CD4-positive, alpha-beta T cell (primary cell): ENCODE measurements at regions not wholly inside any gene's neighbourhood (a gene's known extent, or its start where the extent isn't known, plus 50 kb on each side); places are given as distances from the start of the nearest gene placed in this dataset.

ENCODE experiments used
- ATAC-seq: fragments of 200-7000 bp; cut with Tn5 transposase; one replicate; pipeline ENCODE4 v1.10.0; 2022; ENCODE audit warnings: mild to moderate bottlenecking; ENCODE audit not compliant: poor library complexity
- CTCF ChIA-PET: fragments of 350-600 bp; sonication (Branson Sonifier 250); formaldehyde crosslinking; loops from one replicate; lab custom pipeline; 2021; ENCODE audit warnings: antibody characterized with exemption, inconsistent platforms; lab: Charles Lee
- POLR2A ChIA-PET: fragments of 350-600 bp; sonication (Branson Sonifier 250); formaldehyde crosslinking; loops from one replicate; lab custom pipeline; 2021; ENCODE audit warnings: antibody characterized with exemption, inconsistent platforms; lab: Charles Lee
- DNase-seq, 14 experiments: peaks; one replicate each; pipeline ENCODE4 v3.0.0-alpha.2; 2013 to 2020; ENCODE audit warnings: mixed read lengths in 2 of 14
- H3K27ac ChIP-seq, 2 donors: one replicate each; pipeline versions ENCODE4 v1.5.1 to v1.7.0; 2013; ENCODE audit warnings: low read length in 2 of 2, low read depth in 1 of 2, mild to moderate bottlenecking in 1 of 2
- H3K27me3 ChIP-seq, 2 experiments: 1 replicate in 1 of 2; 2 replicates in 1 of 2; pipeline versions ENCODE4 v1.6.1 to v1.7.0; 2013; ENCODE audit warnings: low read length in 2 of 2, control low read depth in 1 of 2, mild to moderate bottlenecking in 1 of 2, moderate library complexity in 1 of 2; ENCODE audit not compliant: insufficient read depth in 2 of 2, control insufficient read depth in 1 of 2
- H3K36me3 ChIP-seq: one replicate; pipeline ENCODE4 v1.6.1; 2013; ENCODE audit warnings: low read length, control low read depth; ENCODE audit not compliant: insufficient read depth
- H3K4me1 ChIP-seq: one replicate; pipeline ENCODE4 v1.6.1; 2013; ENCODE audit warnings: low read length, control low read depth; ENCODE audit not compliant: insufficient read depth
- H3K4me3 ChIP-seq: one replicate; pipeline ENCODE4 v1.5.1; 2013; ENCODE audit warnings: mild to moderate bottlenecking, low read length, moderate library complexity
- H3K9me3 ChIP-seq, 2 experiments: 1 replicate in 1 of 2; 2 replicates in 1 of 2; pipeline versions ENCODE4 v1.6.1 to v1.7.0; 2013; ENCODE audit warnings: low read length in 2 of 2, mild to moderate bottlenecking in 2 of 2, control low read depth in 1 of 2, moderate library complexity in 1 of 2; ENCODE audit not compliant: control insufficient read depth in 1 of 2, insufficient read depth in 1 of 2
- H3K27ac Mint-ChIP-seq: one replicate; pipeline ENCODE4 v1.8.0; 2020; ENCODE audit warnings: mixed read lengths
- H3K27me3 Mint-ChIP-seq: one replicate; pipeline ENCODE4 v1.8.0; 2021; ENCODE audit warnings: mixed read lengths
- H3K36me3 Mint-ChIP-seq: one replicate; pipeline ENCODE4 v1.8.0; 2021; ENCODE audit warnings: low read depth, mixed read lengths
- H3K4me1 Mint-ChIP-seq: one replicate; pipeline ENCODE4 v1.8.0; 2021; ENCODE audit warnings: low read depth, mixed read lengths
- H3K4me3 Mint-ChIP-seq: one replicate; pipeline ENCODE4 v1.8.0; 2020; ENCODE audit warnings: mild to moderate bottlenecking, mixed read lengths
- H3K9me3 Mint-ChIP-seq: one replicate; pipeline ENCODE4 v1.8.0; 2020; ENCODE audit warnings: mixed read lengths
- CTCF ChIP-seq: fragments of 200-600 bp; IDR thresholded peaks from one replicate; pipeline ENCODE4 v1.8.0; 2022; ENCODE audit warnings: antibody characterized with exemption, mild to moderate bottlenecking
- intact Hi-C, 2 experiments: fragments of 100-400 bp; cut with DNase I in 1 of 2; cut with micrococcal nuclease in 1 of 2; formaldehyde crosslinking; loops; one replicate each; pipeline versions ENCODE4 v1.15.1 to v1.9.0; 2023 to 2025; cut with DNase I, micrococcal nuclease

- peaks cover 31% of the 10 kb centered on the region for H3K27me3 Mint-ChIP-seq
- Histone ChIP-seq H3K4me3 (no peak overlapping the region), H3K27me3 (peaks cover 0 to 2% of the 10 kb centered on the region in 2 experiments), H3K27ac (no peak overlapping the region), H3K9me3 (peaks cover 0 to 6% of the 10 kb centered on the region in 2 experiments), H3K4me1 (no peaks in the 10 kb centered on the region), H3K36me3 (no peaks in the 10 kb centered on the region)
- POLR2A ChIA-PET: no interaction called here
- H3K4me3 Mint-ChIP-seq: no peak overlapping the region
- TF ChIP-seq CTCF: no peak
- ATAC-seq (no peak), DNase-seq (no peak)
- H3K27ac Mint-ChIP-seq: no peak overlapping the region
- no peaks in the 10 kb centered on the region for H3K9me3 Mint-ChIP-seq
- intact Hi-C loops: no loop called here
- no peaks in the 10 kb centered on the region for H3K36me3 Mint-ChIP-seq
- CTCF ChIA-PET: no interaction called here
- H3K4me1 Mint-ChIP-seq: no peaks in the 10 kb centered on the region
These were observed 156.2 kb upstream of the LYZL1 start for GRCh38 chr10:29132551-29133111.

- no peaks in the 10 kb centered on the region for H3K4me1 ChIP-seq
- CTCF ChIA-PET: no interaction called here
- H3K27ac Mint-ChIP-seq: no peak overlapping the region
- H3K4me3 Mint-ChIP-seq: no peak overlapping the region
- H3K27me3 ChIP-seq: peaks cover 0 to under 1% of the 10 kb centered on the region in 2 experiments
- POLR2A ChIA-PET: no interaction called here
- H3K36me3 ChIP-seq: no peaks in the 10 kb centered on the region
- no peaks in the 10 kb centered on the region for H3K36me3 Mint-ChIP-seq
- no peak overlapping the region for H3K27ac ChIP-seq
- DNase-seq (no peak), ATAC-seq (no peak)
- H3K9me3 Mint-ChIP-seq: peaks cover 3% of the 10 kb centered on the region
- no peaks in the 10 kb centered on the region for H3K4me1 Mint-ChIP-seq
- H3K27me3 Mint-ChIP-seq: peaks cover 29% of the 10 kb centered on the region
- H3K4me3 ChIP-seq: no peak overlapping the region
- peaks cover 0 to 6% of the 10 kb centered on the region in 2 experiments for H3K9me3 ChIP-seq
- intact Hi-C loops: no loop called here
- TF ChIP-seq CTCF: no peak
These were observed 153.5 kb upstream of the LYZL1 start for GRCh38 chr10:29135337-29135736.

- H3K27me3 Mint-ChIP-seq: peaks cover 32% of the 10 kb centered on the region
- CTCF ChIA-PET: no interaction called here
- no peak for ATAC-seq
- intact Hi-C loops: no loop called here
- H3K9me3 ChIP-seq: peaks cover 0 to 6% of the 10 kb centered on the region in 2 experiments
- H3K36me3 ChIP-seq: no peaks in the 10 kb centered on the region
- H3K36me3 Mint-ChIP-seq: no peaks in the 10 kb centered on the region
- no peaks in the 10 kb centered on the region for H3K4me1 Mint-ChIP-seq
- TF ChIP-seq CTCF: no peak
- H3K4me1 ChIP-seq: no peaks in the 10 kb centered on the region
- no peak overlapping the region for H3K27ac ChIP-seq
- no peaks in the 10 kb centered on the region for H3K27me3 ChIP-seq
- H3K27ac Mint-ChIP-seq: no peak overlapping the region
- H3K4me3 ChIP-seq: no peak overlapping the region
- peaks cover 3% of the 10 kb centered on the region for H3K9me3 Mint-ChIP-seq
- DNase-seq: no peak
- POLR2A ChIA-PET: no interaction called here
- no peak overlapping the region for H3K4me3 Mint-ChIP-seq
These were observed 152.5 kb upstream of the LYZL1 start for GRCh38 chr10:29136411-29136810.
